Fibroblast of mammary gland (primary cell): ENCODE measurements at regions not wholly inside any gene's neighbourhood (a gene's known extent, or its start where the extent isn't known, plus 50 kb on each side); places are given as distances from the start of the nearest gene placed in this dataset.

Experiments
- DNase-seq: peaks from one replicate; pipeline ENCODE4 v3.0.0-alpha.2; 2010; ENCODE audit warnings: low read depth
- H3K4me3 ChIP-seq: 2 replicates; pipeline ENCODE4 v1.5.1; 2011; ENCODE audit warnings: low read depth, mild to moderate bottlenecking, low read length, moderate library complexity; ENCODE audit not compliant: control insufficient read depth
- TF ChIP-seq, protein P1 (sequence below): conservative IDR thresholded peaks from 2 replicates; pipeline ENCODE4 v1.5.1; 2011; ENCODE audit warnings: low read depth, low read length, inconsistent platforms; ENCODE audit not compliant: control insufficient read depth, insufficient read depth

GRCh38 chr13:88136098-88136790, 465.1 kb downstream of the SLITRK5 start:
- no peak overlapping the region for H3K4me3 ChIP-seq
- TF ChIP-seq, protein P1, sequence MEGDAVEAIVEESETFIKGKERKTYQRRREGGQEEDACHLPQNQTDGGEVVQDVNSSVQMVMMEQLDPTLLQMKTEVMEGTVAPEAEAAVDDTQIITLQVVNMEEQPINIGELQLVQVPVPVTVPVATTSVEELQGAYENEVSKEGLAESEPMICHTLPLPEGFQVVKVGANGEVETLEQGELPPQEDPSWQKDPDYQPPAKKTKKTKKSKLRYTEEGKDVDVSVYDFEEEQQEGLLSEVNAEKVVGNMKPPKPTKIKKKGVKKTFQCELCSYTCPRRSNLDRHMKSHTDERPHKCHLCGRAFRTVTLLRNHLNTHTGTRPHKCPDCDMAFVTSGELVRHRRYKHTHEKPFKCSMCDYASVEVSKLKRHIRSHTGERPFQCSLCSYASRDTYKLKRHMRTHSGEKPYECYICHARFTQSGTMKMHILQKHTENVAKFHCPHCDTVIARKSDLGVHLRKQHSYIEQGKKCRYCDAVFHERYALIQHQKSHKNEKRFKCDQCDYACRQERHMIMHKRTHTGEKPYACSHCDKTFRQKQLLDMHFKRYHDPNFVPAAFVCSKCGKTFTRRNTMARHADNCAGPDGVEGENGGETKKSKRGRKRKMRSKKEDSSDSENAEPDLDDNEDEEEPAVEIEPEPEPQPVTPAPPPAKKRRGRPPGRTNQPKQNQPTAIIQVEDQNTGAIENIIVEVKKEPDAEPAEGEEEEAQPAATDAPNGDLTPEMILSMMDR: no peak
- no peak for DNase-seq

- no peak for DNase-seq
- H3K4me3 ChIP-seq: no peak overlapping the region
- TF ChIP-seq, protein P1: no peak
Observed at GRCh38 chr13:88142653-88143052, 471.5 kb downstream of the SLITRK5 start.

- TF ChIP-seq, protein P1: no peak
Observed at GRCh38 chr13:88144580-88144979, 473.4 kb downstream of the SLITRK5 start.

DNA sequence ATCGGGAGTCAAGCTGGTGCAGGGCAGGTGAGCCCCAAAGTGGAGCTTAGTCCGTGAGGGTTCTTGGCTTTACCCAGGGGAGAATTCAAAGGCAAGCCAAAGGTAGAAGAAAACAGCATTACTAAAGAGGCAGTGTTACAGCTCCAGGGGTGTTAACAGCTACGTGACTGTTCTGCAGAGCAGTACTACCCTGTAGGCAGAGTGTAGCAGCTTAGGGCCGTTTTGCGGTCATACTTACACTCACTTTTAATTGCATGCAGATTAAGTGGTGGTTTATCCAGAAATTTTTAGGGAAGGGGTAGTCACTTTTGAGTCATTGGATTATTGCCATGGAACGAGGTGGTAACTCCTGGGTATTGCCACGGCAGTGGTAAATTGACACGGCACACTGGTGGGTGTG, 482.2 kb downstream of the SLITRK5 start:
- TF ChIP-seq, protein P1: no peak
- DNase-seq: no peak
- no peak overlapping the region for H3K4me3 ChIP-seq

More at GRCh38 chr13:88144580-88144979, 473.4 kb downstream of the SLITRK5 start:
- H3K4me3 ChIP-seq: no peak overlapping the region
- no peak for DNase-seq

DNA sequence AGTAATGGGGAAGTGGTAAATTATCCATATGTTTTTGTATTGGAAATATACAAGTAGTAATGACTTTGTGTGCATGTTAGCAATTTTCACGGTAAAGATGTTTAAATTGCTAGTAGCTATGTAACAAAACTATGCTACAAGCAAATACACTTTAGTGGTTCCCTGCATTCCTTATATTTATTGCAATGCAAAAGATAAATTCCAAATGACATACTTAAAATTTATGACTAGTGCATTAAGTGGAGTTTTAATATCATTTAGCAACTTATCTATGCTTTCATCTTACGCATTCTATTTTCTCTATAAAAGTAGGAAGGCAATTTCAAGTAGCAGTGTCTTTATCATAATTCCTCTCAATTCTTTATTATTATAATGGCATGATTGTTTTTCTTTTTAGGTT, 482.8 kb downstream of the SLITRK5 start:
- no peak for DNase-seq
- H3K4me3 ChIP-seq: no peak overlapping the region
- TF ChIP-seq, protein P1: no peak

GRCh38 chr13:88162076-88162702, 491.0 kb downstream of the SLITRK5 start:
- TF ChIP-seq, protein P1: no peak

More at GRCh38 chr13:88162076-88162702, 491.0 kb downstream of the SLITRK5 start:
- no peak overlapping the region for H3K4me3 ChIP-seq
- no peak for DNase-seq
